ENCODE measurements at regions not wholly inside any gene's neighbourhood (a gene's known extent, or its start where the extent isn't known, plus 50 kb on each side); places are given as distances from the start of the nearest gene placed in this dataset.

DNA sequence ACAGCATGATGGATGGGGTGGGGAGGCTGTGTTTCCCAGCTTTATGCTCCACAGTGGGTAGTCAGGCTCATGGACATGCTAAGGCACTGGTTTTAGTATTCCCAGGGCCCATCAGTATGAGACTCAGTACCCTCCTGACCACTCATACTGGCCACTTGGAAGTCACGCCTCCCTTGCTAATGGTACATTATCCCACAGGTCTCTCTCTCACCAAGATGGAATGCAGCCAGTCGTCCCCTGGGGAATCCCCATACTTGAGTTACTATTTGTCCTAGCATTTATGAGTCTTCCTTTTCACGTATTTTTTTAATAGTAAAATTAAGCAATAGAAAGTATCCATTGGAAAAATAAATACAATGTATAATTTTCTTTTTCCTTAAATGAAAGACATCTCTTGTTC, 80.6 kb upstream of the TBX20 start:
- ATAC-seq (ENCODE audit: low read depth) = peak; percentile 56; the same call in 1 of the 3 replicates
- no peak overlapping the region for H3K4me3 ChIP-seq (ENCODE audit: severe bottlenecking)
- DNase-seq (ENCODE audit: low spot score) = no peak
- H3K27ac ChIP-seq (ENCODE audit: poor library complexity, severe bottlenecking) = no peak overlapping the region
- H3K4me1 ChIP-seq (ENCODE audit: insufficient read depth, poor library complexity, severe bottlenecking) = no peaks in the 10 kb centered on the region
- H3K9me3 ChIP-seq (ENCODE audit: severe bottlenecking) = no peaks in the 10 kb centered on the region
- TF ChIP-seq, protein P1, sequence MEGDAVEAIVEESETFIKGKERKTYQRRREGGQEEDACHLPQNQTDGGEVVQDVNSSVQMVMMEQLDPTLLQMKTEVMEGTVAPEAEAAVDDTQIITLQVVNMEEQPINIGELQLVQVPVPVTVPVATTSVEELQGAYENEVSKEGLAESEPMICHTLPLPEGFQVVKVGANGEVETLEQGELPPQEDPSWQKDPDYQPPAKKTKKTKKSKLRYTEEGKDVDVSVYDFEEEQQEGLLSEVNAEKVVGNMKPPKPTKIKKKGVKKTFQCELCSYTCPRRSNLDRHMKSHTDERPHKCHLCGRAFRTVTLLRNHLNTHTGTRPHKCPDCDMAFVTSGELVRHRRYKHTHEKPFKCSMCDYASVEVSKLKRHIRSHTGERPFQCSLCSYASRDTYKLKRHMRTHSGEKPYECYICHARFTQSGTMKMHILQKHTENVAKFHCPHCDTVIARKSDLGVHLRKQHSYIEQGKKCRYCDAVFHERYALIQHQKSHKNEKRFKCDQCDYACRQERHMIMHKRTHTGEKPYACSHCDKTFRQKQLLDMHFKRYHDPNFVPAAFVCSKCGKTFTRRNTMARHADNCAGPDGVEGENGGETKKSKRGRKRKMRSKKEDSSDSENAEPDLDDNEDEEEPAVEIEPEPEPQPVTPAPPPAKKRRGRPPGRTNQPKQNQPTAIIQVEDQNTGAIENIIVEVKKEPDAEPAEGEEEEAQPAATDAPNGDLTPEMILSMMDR (IDR thresholded peaks at IDR 0.05; ENCODE audit: poor library complexity, severe bottlenecking) = no peak
- H3K27me3 ChIP-seq (ENCODE audit: insufficient read depth, poor library complexity, severe bottlenecking) = peaks cover 13% of the 10 kb centered on the region
- no peaks in the 10 kb centered on the region for H3K36me3 ChIP-seq (ENCODE audit: low read depth)

DNA sequence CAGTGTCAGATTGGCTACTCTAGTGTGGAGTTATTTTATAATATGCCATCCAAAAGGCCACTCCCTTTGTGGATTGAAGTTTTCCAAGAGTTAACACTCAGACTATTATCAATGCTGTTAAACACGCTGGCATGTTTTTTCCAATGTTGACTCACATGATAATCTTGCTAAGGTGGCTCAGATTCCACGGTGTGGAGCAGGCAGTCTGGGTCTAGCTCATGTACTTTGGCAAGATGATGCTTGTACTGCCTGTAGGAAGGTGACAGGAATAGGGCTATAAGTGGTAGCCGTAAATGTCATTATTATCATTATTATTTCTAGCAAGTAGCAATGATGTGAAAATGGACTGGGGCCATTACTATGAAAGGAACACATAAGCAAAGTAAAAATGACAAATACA, 79.4 kb upstream of the TBX20 start:
- Histone ChIP-seq H3K36me3 (ENCODE audit: low read depth) (no peaks in the 10 kb centered on the region), H3K27me3 (ENCODE audit: insufficient read depth, poor library complexity, severe bottlenecking) (peaks cover 15% of the 10 kb centered on the region), H3K4me1 (ENCODE audit: insufficient read depth, poor library complexity, severe bottlenecking) (no peaks in the 10 kb centered on the region), H3K4me3 (ENCODE audit: severe bottlenecking) (no peak overlapping the region), H3K27ac (ENCODE audit: poor library complexity, severe bottlenecking) (no peak overlapping the region), H3K9me3 (ENCODE audit: severe bottlenecking) (no peaks in the 10 kb centered on the region)
- no peak for ATAC-seq (ENCODE audit: low read depth)
- TF ChIP-seq, protein P1 (IDR thresholded peaks at IDR 0.05; ENCODE audit: poor library complexity, severe bottlenecking) = no peak
- DNase-seq (ENCODE audit: low spot score) = no peak

DNA sequence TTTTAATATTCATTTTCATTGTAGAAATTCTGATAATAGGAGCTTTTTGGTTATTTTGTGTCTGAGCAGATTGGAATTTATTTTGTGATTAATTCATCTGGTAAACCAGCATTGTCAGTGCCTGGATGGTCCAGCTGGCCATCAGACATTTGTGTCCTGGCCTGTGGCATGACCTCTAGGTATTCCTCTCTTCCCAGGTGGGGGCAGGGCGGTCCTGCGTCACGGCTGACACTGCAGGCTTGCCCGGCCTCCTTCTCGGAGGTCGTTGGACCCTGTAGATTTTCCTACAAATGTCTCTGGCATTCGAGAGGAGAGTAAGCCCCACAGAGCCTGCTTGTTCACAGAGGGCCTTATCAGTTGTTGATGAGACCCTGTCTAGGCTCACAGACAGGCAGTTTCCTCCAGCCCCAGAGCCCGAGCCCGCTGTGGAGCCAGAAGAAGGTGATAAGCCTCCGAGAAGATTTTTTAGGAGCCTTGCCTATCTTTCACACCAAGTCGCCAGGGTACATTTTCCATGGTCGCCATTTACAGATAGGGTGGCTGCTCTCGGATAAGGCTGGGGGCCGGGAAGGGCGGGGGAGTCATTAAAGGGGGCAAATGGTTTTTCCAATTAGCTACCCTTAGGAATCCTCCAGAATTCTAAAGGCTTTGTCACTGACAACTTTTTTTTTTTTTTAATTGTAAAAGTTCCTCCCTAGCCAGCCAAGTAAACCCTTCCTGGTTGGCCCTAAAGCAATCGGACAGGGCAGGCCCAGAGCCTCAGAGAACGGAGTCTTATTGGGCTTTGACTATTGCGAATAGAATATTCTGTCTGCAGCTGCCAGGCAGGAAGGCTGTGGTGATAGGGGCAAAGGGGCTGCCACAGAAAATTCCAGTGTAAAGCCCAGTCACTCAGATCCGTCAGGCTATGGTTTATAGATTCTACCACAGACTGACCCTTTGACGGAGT, 78.1 kb upstream of the TBX20 start:
- no peak for ATAC-seq (ENCODE audit: low read depth)
- TF ChIP-seq, protein P1 (IDR thresholded peaks at IDR 0.05; ENCODE audit: poor library complexity, severe bottlenecking) = no peak
- Histone ChIP-seq H3K27ac (ENCODE audit: poor library complexity, severe bottlenecking) (no peak overlapping the region), H3K4me3 (ENCODE audit: severe bottlenecking) (no peak overlapping the region), H3K9me3 (ENCODE audit: severe bottlenecking) (no peaks in the 10 kb centered on the region), H3K27me3 (ENCODE audit: insufficient read depth, poor library complexity, severe bottlenecking) (peaks cover 15% of the 10 kb centered on the region), H3K4me1 (ENCODE audit: insufficient read depth, poor library complexity, severe bottlenecking) (no peaks in the 10 kb centered on the region), H3K36me3 (ENCODE audit: low read depth) (no peaks in the 10 kb centered on the region)
- DNase-seq (ENCODE audit: low spot score) = no peak

DNA sequence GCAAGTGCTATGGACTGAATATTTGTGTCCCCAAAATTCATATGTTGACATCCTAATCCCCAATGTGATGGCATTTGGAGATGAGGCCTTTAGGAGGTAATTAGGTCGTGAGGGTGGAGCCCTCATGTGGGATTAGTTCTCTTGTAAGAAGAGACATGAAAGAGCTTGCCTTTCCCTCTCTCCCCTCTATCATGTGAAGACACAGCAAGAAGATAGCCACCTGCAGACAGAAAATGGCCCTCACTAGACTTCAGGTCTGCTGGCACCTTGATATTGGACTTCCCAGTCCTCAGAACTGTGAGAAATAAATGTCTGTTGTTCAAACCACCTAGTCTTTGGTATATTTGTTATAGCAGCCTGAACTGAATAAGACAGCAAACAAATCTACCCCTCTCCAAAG, 75.1 kb upstream of the TBX20 start:
- Histone ChIP-seq H3K4me1 (ENCODE audit: insufficient read depth, poor library complexity, severe bottlenecking) (no peaks in the 10 kb centered on the region), H3K36me3 (ENCODE audit: low read depth) (no peaks in the 10 kb centered on the region), H3K9me3 (ENCODE audit: severe bottlenecking) (no peaks in the 10 kb centered on the region), H3K27ac (ENCODE audit: poor library complexity, severe bottlenecking) (no peak overlapping the region), H3K4me3 (ENCODE audit: severe bottlenecking) (no peak overlapping the region), H3K27me3 (ENCODE audit: insufficient read depth, poor library complexity, severe bottlenecking) (peaks cover 5% of the 10 kb centered on the region)
- TF ChIP-seq, protein P1 (IDR thresholded peaks at IDR 0.05; ENCODE audit: poor library complexity, severe bottlenecking) = no peak
- DNase-seq (ENCODE audit: low spot score) = no peak
- no peak for ATAC-seq (ENCODE audit: low read depth)

DNA sequence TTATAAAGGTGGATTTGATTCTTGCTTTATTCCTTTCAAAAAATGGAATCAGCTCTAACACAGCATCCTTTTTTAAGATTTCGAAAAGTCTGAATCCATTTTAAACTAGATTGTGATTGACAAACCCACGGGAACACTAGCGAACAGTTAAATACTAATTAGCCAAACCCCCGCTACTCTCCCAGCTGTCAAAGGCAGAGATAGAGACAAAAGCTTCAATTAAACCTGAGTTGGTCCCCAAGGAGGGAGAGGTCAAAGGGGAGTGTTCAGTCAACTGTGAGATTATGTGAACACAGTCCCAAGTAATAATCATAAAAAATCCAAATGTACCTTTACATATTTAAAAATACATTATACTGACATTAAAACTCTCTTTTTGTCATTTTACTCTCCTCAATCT, 65.7 kb upstream of the TBX20 start:
- Histone ChIP-seq H3K36me3 (ENCODE audit: low read depth) (no peaks in the 10 kb centered on the region), H3K27ac (ENCODE audit: poor library complexity, severe bottlenecking) (no peak overlapping the region), H3K4me1 (ENCODE audit: insufficient read depth, poor library complexity, severe bottlenecking) (no peaks in the 10 kb centered on the region), H3K9me3 (ENCODE audit: severe bottlenecking) (no peaks in the 10 kb centered on the region), H3K4me3 (ENCODE audit: severe bottlenecking) (no peak overlapping the region), H3K27me3 (ENCODE audit: insufficient read depth, poor library complexity, severe bottlenecking) (peaks cover 6% of the 10 kb centered on the region)
- TF ChIP-seq, protein P1 (IDR thresholded peaks at IDR 0.05; ENCODE audit: poor library complexity, severe bottlenecking) = no peak
- DNase-seq (ENCODE audit: low spot score) (no peak), ATAC-seq (ENCODE audit: low read depth) (no peak)
